Ovary (tissue), 3 donors: ENCODE measurements at regions not wholly inside any gene's neighbourhood (a gene's known extent, or its start where the extent isn't known, plus 50 kb on each side); places are given as distances from the start of the nearest gene placed in this dataset.

Experiments used
- CTCF ChIP-seq, 3 donors: fragments of 450-650 bp in 2 of 3; fragments of 200-600 bp in 1 of 3; IDR thresholded peaks; one replicate each; pipeline versions ENCODE4 v1.5.1 to v1.8.0; 2016 to 2022; ENCODE audit warnings: antibody characterized with exemption in 3 of 3, mild to moderate bottlenecking in 1 of 3
- EP300 ChIP-seq: sonication (generic); formaldehyde crosslinking; IDR thresholded peaks from one replicate; pipeline ENCODE4 v1.6.1; 2017; ENCODE audit warnings: antibody characterized with exemption
- POLR2A ChIP-seq: fragments of 450-650 bp; IDR thresholded peaks from one replicate; pipeline ENCODE4 v1.6.1; 2017; ENCODE audit warnings: antibody characterized with exemption, mild to moderate bottlenecking, moderate library complexity
- donor health status: DM: no; HTN: no; CAD: no.

- TF ChIP-seq POLR2A (no peak), CTCF (IDR thresholded peaks at IDR 0.05) (no peak), EP300 (no peak)
These were observed 95.3 kb upstream of the FSTL4 start for GRCh38 chr5:133707629-133708028.
